OCI-LY7 (cell line): ENCODE measurements at regions not wholly inside any gene's neighbourhood (a gene's known extent, or its start where the extent isn't known, plus 50 kb on each side); places are given as distances from the start of the nearest gene placed in this dataset.

ENCODE experiments used
- BruUV-seq: library from RNA; stranded (reverse); fragments of 400-500 nt; replicated peaks from 2 replicates; lab custom pipeline; 2021; lab: Mats Ljungman, UMichigan
- CTCF ChIA-PET: fragments of 300-600 bp; sonication (Branson Sonifier 250); formaldehyde crosslinking; loops from one replicate; lab custom pipeline; 2022; ENCODE audit warnings: antibody characterized with exemption; ENCODE audit not compliant: unreplicated experiment; lab: Charles Lee
- POLR2A ChIA-PET: fragments of 300-600 bp; sonication (Branson Sonifier 250); formaldehyde crosslinking; loops from one replicate; lab custom pipeline; 2022; ENCODE audit warnings: antibody characterized with exemption; lab: Charles Lee
- DNase-seq: peaks from one replicate; pipeline ENCODE4 v3.0.0-alpha.2; 2015; ENCODE audit warnings: low spot score
- H2AFZ ChIP-seq: fragments of 200-600 bp; sonication (generic), shearing (Covaris generic); 2 replicates; pipeline ENCODE4 v1.6.1; 2014; ENCODE audit warnings: mild to moderate bottlenecking, antibody characterized with exemption, low read length, moderate library complexity
- H3K27ac ChIP-seq: fragments of 200-600 bp; sonication (generic); 2 replicates; pipeline ENCODE4 v1.5.1; 2014; ENCODE audit warnings: mixed run types, low read depth, mild to moderate bottlenecking, moderate library complexity, low read length, inconsistent platforms; ENCODE audit not compliant: poor library complexity, severe bottlenecking
- H3K36me3 ChIP-seq: fragments of 200-600 bp; sonication (generic); 2 replicates; pipeline ENCODE4 v1.6.1; 2014; ENCODE audit warnings: mild to moderate bottlenecking, antibody characterized with exemption, low read length, moderate library complexity, mixed read lengths; ENCODE audit not compliant: insufficient read depth
- H3K4me1 ChIP-seq: fragments of 200-600 bp; sonication (generic); 2 replicates; pipeline ENCODE4 v1.5.1; 2014; ENCODE audit warnings: mild to moderate bottlenecking, low read length; ENCODE audit not compliant: insufficient read depth, poor library complexity, severe bottlenecking
- H3K4me2 ChIP-seq: fragments of 200-600 bp; sonication (generic); 2 replicates; pipeline ENCODE4 v1.6.1; 2014; ENCODE audit warnings: mild to moderate bottlenecking, low read length
- H3K4me3 ChIP-seq: fragments of 200-600 bp; sonication (generic); 2 replicates; pipeline ENCODE4 v1.5.1; 2014; ENCODE audit warnings: mild to moderate bottlenecking, low read depth, low read length; ENCODE audit not compliant: poor library complexity, severe bottlenecking
- H3K79me2 ChIP-seq: fragments of 200-600 bp; sonication (generic); 2 replicates; pipeline ENCODE4 v1.6.1; 2016; ENCODE audit warnings: low read depth, mild to moderate bottlenecking, low read length, moderate library complexity, mixed read lengths; ENCODE audit not compliant: insufficient read depth
- H3K9me2 ChIP-seq: fragments of 200-600 bp; sonication (generic); 2 replicates; pipeline ENCODE4 v1.6.1; 2016; ENCODE audit warnings: mild to moderate bottlenecking, low read length, mixed read lengths; ENCODE audit not compliant: insufficient read depth
- H3K9me3 ChIP-seq: fragments of 200-600 bp; sonication (generic); 2 replicates; pipeline ENCODE4 v1.6.1; 2014; ENCODE audit warnings: mild to moderate bottlenecking, mixed run types, low read length, mixed read lengths
- H4K20me1 ChIP-seq: fragments of 200-600 bp; sonication (generic); 2 replicates; pipeline ENCODE4 v1.6.1; 2014; ENCODE audit warnings: mild to moderate bottlenecking, antibody characterized with exemption, low read length, moderate library complexity, mixed read lengths; ENCODE audit not compliant: insufficient read depth
- CTCF ChIP-seq: fragments of 200-600 bp; sonication (generic); conservative IDR thresholded peaks from 2 replicates; pipeline ENCODE4 v1.5.1; 2014; ENCODE audit warnings: mild to moderate bottlenecking, antibody characterized with exemption, low read length, moderate library complexity, mixed read lengths
- EZH2phosphoT487 ChIP-seq: fragments of 200-600 bp; sonication (generic); IDR thresholded peaks from 2 replicates; pipeline ENCODE4 v1.6.1; 2018; ENCODE audit warnings: low read depth, borderline replicate concordance, mild to moderate bottlenecking, mixed run types, antibody characterized with exemption, low read length, moderate library complexity, mixed read lengths
- intact Hi-C: fragments of 100-400 bp; cut with micrococcal nuclease; formaldehyde crosslinking; loops from one replicate; pipeline ENCODE4 v1.10.0; 2022; ENCODE audit not compliant: unreplicated experiment

DNA sequence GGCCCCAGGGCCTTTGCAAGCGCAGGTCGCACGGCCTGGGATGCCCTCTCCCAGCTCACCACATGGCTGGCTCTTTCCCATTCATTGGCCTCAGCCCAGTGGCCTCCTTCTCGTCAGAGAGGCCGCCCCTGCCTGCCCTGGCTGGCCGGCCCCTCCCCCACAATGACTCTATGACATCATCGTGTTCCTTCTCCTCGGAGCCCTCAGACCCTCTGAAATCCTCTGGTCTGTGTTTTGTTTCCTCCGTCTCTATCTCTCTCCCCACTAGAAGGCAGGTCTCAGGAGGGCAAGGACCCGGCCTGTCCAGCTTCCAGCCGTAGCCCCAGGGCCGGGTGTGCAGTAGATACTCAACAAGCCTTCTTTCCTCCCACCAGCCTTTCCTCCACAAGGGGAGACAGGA, 164.8 kb upstream of the FOXF1 start:
- Histone ChIP-seq H3K9me2 (no peaks in the 10 kb centered on the region), H2AFZ (no peak overlapping the region), H3K4me1 (no peaks in the 10 kb centered on the region), H3K36me3 (no peaks in the 10 kb centered on the region), H3K79me2 (no peaks in the 10 kb centered on the region), H3K4me3 (no peak overlapping the region), H3K27ac (no peak overlapping the region), H3K4me2 (no peak overlapping the region), H4K20me1 (no peaks in the 10 kb centered on the region), H3K9me3 (no peaks in the 10 kb centered on the region)
- BruUV-seq = no TSS peak
- POLR2A ChIA-PET = interaction anchor here (0.6 kb wide), 1 partner anchor 1385 kb away, joined by 4 read pairs; no protein-coding TSS in a partner anchor
- no peak for DNase-seq
- intact Hi-C loops = no loop called here
- CTCF ChIA-PET = no interaction called here
- TF ChIP-seq EZH2phosphoT487 (no peak), CTCF (no peak)

DNA sequence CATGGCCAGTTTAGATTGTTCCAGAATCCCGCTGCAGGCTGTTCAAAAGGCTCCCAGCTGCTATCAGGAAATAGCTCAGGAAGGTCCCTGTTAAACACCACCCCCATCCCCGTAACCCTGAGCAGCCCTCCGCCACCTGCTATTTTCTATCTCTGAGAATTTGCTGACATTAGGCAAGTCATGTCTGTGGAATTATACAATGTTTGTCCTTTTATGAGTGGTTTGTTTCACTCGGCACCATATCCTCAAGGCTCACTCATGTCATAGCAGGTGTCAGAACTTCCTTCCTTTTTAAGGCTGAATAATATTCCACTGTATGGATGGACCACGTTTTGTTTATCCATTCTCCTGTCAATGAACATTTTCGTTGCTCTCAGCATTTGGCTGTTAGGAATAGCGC, 164.3 kb upstream of the FOXF1 start:
- ChIA-PET POLR2A (no interaction called here), CTCF (no interaction called here)
- Histone ChIP-seq H3K4me3 (no peak overlapping the region), H2AFZ (no peak overlapping the region), H3K4me1 (no peaks in the 10 kb centered on the region), H3K27ac (no peak overlapping the region), H3K9me3 (no peaks in the 10 kb centered on the region), H3K36me3 (no peaks in the 10 kb centered on the region), H3K79me2 (no peaks in the 10 kb centered on the region), H3K4me2 (no peak overlapping the region), H4K20me1 (no peaks in the 10 kb centered on the region), H3K9me2 (no peaks in the 10 kb centered on the region)
- DNase-seq = no peak
- intact Hi-C loops = no loop called here
- TF ChIP-seq CTCF (no peak), EZH2phosphoT487 (no peak)
- no TSS peak for BruUV-seq

- no peaks in the 10 kb centered on the region for H3K9me3 ChIP-seq
- ChIA-PET CTCF (no interaction called here), POLR2A (no interaction called here)
- no peaks in the 10 kb centered on the region for H4K20me1 ChIP-seq
- no peak for DNase-seq
- no peaks in the 10 kb centered on the region for H3K4me1 ChIP-seq
- no peak overlapping the region for H3K27ac ChIP-seq
- TF ChIP-seq CTCF (no peak), EZH2phosphoT487 (no peak)
- H3K79me2 ChIP-seq = no peaks in the 10 kb centered on the region
- H3K9me2 ChIP-seq = no peaks in the 10 kb centered on the region
- H3K4me2 ChIP-seq = no peak overlapping the region
- no peaks in the 10 kb centered on the region for H3K36me3 ChIP-seq
- H2AFZ ChIP-seq = no peak overlapping the region
- no peak overlapping the region for H3K4me3 ChIP-seq
- BruUV-seq = no TSS peak
- intact Hi-C loops = no loop called here
Measured at GRCh38 chr16:86347090-86347489, 163.2 kb upstream of the FOXF1 start.
